ENCODE measurements at regions not wholly inside any gene's neighbourhood (a gene's known extent, or its start where the extent isn't known, plus 50 kb on each side); places are given as distances from the start of the nearest gene placed in this dataset.
"Not testable (repeated sequence)": the region's sequence is repeated elsewhere in the genome, so short reads cannot be mapped to it uniquely, and the experiment has no call there.

- no peak for DNase-seq (ENCODE audit: low spot score)
- in situ Hi-C loops (cut with MboI; ENCODE audit: low pct_unique_long_range_greater_than_20kb, low sequenced_read_pairs, unreplicated experiment) = no loop called here
- TF ChIP-seq CTCF (IDR thresholded peaks at IDR 0.05; ENCODE audit: extremely low read depth, insufficient read depth, missing control alignments) = no peak
These were observed 95.1 kb downstream of the RPAP3 start for GRCh38 chr12:47610686-47611252.

GRCh38 chr12:47609806-47610205, 96.0 kb downstream of the RPAP3 start:
- no peak for TF ChIP-seq CTCF (IDR thresholded peaks at IDR 0.05; ENCODE audit: extremely low read depth, insufficient read depth, missing control alignments)
- DNase-seq (ENCODE audit: low spot score) = no peak
- in situ Hi-C loops (cut with MboI; ENCODE audit: low pct_unique_long_range_greater_than_20kb, low sequenced_read_pairs, unreplicated experiment) = no loop called here

- DNase-seq (ENCODE audit: low spot score); in situ Hi-C loops (cut with MboI; ENCODE audit: low pct_unique_long_range_greater_than_20kb, low sequenced_read_pairs, unreplicated experiment): not testable (repeated sequence)
These were observed 97.2 kb downstream of the RPAP3 start for GRCh38 chr12:47608671-47609070.

GRCh38 chr12:47604221-47604873, 101.5 kb downstream of the RPAP3 start:
- TF ChIP-seq CTCF (IDR thresholded peaks at IDR 0.05; ENCODE audit: extremely low read depth, insufficient read depth, missing control alignments) = no peak
- in situ Hi-C loops (cut with MboI; ENCODE audit: low pct_unique_long_range_greater_than_20kb, low sequenced_read_pairs, unreplicated experiment) = no loop called here
- no peak for DNase-seq (ENCODE audit: low spot score)

GRCh38 chr12:47602949-47603558, 102.8 kb downstream of the RPAP3 start:
- DNase-seq (ENCODE audit: low spot score) = no peak
- in situ Hi-C loops (cut with MboI; ENCODE audit: low pct_unique_long_range_greater_than_20kb, low sequenced_read_pairs, unreplicated experiment) = no loop called here
- no peak for TF ChIP-seq CTCF (IDR thresholded peaks at IDR 0.05; ENCODE audit: extremely low read depth, insufficient read depth, missing control alignments)

- in situ Hi-C loops (cut with MboI; ENCODE audit: low pct_unique_long_range_greater_than_20kb, low sequenced_read_pairs, unreplicated experiment) = no loop called here
- no peak for DNase-seq (ENCODE audit: low spot score)
- TF ChIP-seq CTCF (IDR thresholded peaks at IDR 0.05; ENCODE audit: extremely low read depth, insufficient read depth, missing control alignments) = no peak
These were observed 103.5 kb downstream of the RPAP3 start for GRCh38 chr12:47602325-47602724.

- in situ Hi-C loops (cut with MboI; ENCODE audit: low pct_unique_long_range_greater_than_20kb, low sequenced_read_pairs, unreplicated experiment) = no loop called here
- no peak for TF ChIP-seq CTCF (IDR thresholded peaks at IDR 0.05; ENCODE audit: extremely low read depth, insufficient read depth, missing control alignments)
- no peak for DNase-seq (ENCODE audit: low spot score)
These were observed 104.8 kb downstream of the RPAP3 start for GRCh38 chr12:47601071-47601470.

Measured in GM13977 (cell line).